ENCODE measurements at regions not wholly inside any gene's neighbourhood (a gene's known extent, or its start where the extent isn't known, plus 50 kb on each side); places are given as distances from the start of the nearest gene placed in this dataset.

DNA sequence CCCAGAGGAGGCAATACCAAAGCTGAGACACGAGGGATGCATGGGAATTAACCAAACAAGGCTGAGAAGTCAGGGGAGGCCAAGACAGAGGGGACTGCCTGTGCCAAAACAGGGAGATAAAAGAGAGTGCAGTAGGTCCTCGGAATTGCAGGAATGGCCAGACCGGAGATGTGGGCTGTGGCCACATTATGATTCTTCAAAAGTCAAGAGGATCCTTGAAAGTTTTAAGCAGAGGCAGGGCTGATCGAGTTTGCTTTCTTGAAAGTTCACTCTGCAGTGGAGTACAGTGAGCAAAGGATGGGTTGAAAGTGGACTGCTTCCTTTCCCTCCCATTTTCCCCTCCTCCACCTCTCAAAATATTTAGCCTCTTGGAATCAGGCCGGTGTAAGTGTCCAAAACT lies 73.9 kb upstream of the ADAMTS9 start:
- H3K4me3 Mint-ChIP-seq (ENCODE audit: unreplicated experiment), result no peak overlapping the region
- H3K27ac Mint-ChIP-seq (ENCODE audit: unreplicated experiment), result no peak overlapping the region
- H3K9me3 Mint-ChIP-seq (ENCODE audit: unreplicated experiment), result no peaks in the 10 kb centered on the region
- no peak for DNase-seq (ENCODE audit: extremely low spot score, unreplicated experiment)
- peaks cover 7% of the 10 kb centered on the region for H3K4me1 Mint-ChIP-seq (ENCODE audit: unreplicated experiment)
- H3K36me3 Mint-ChIP-seq (ENCODE audit: unreplicated experiment), result no peaks in the 10 kb centered on the region
- H3K27me3 Mint-ChIP-seq (ENCODE audit: unreplicated experiment), result no peaks in the 10 kb centered on the region
- TF ChIP-seq, protein P1, sequence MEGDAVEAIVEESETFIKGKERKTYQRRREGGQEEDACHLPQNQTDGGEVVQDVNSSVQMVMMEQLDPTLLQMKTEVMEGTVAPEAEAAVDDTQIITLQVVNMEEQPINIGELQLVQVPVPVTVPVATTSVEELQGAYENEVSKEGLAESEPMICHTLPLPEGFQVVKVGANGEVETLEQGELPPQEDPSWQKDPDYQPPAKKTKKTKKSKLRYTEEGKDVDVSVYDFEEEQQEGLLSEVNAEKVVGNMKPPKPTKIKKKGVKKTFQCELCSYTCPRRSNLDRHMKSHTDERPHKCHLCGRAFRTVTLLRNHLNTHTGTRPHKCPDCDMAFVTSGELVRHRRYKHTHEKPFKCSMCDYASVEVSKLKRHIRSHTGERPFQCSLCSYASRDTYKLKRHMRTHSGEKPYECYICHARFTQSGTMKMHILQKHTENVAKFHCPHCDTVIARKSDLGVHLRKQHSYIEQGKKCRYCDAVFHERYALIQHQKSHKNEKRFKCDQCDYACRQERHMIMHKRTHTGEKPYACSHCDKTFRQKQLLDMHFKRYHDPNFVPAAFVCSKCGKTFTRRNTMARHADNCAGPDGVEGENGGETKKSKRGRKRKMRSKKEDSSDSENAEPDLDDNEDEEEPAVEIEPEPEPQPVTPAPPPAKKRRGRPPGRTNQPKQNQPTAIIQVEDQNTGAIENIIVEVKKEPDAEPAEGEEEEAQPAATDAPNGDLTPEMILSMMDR (IDR thresholded peaks at IDR 0.05), result no peak

DNA sequence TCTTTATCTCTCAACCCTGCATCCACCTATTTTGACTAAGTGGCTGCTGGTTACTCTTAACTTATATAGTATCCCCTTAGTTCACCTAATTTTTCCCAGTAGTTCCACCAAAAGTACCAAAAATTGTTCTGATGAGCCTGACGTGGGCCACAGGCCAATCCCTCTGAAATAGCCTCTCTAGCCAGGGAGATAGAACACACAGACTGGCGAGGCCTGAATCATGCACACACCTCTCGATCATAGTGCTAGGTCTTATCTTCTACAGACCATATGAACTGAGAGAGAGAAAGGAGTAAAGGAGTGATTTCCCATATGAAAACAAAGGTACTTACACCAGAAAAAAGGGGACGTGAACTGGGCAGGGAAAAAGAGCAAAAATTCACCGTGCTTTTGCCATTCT lies 72.5 kb upstream of the ADAMTS9 start:
- no peak for DNase-seq (ENCODE audit: extremely low spot score, unreplicated experiment)
- Mint-ChIP-seq H3K9me3 (ENCODE audit: unreplicated experiment) (no peaks in the 10 kb centered on the region), H3K27ac (ENCODE audit: unreplicated experiment) (no peak overlapping the region), H3K4me1 (ENCODE audit: unreplicated experiment) (no peaks in the 10 kb centered on the region), H3K27me3 (ENCODE audit: unreplicated experiment) (peaks cover 2% of the 10 kb centered on the region), H3K4me3 (ENCODE audit: unreplicated experiment) (no peak overlapping the region), H3K36me3 (ENCODE audit: unreplicated experiment) (no peaks in the 10 kb centered on the region)
- TF ChIP-seq, protein P1 (IDR thresholded peaks at IDR 0.05), result no peak

DNA sequence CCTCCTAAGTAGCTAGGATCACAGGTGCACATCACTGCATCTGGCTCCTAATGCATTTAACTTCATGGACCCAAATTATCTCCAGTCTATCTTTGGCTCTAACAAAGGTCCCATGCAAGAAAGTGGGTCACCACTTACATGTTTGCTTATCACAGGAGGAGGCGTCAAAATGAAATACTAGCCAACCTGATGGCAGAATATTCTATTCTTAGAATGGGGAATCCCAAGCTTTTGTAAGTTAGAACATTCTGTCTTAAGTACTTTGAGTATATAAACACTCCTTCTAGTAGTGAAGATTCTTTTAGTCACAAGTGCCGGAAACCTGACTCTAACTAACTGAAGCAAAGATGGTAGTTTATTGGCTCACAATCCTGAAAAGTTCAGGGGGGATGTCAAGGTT lies 72.0 kb upstream of the ADAMTS9 start:
- Mint-ChIP-seq H3K9me3 (ENCODE audit: unreplicated experiment) (no peaks in the 10 kb centered on the region), H3K27me3 (ENCODE audit: unreplicated experiment) (peaks cover 2% of the 10 kb centered on the region), H3K27ac (ENCODE audit: unreplicated experiment) (no peak overlapping the region), H3K36me3 (ENCODE audit: unreplicated experiment) (no peaks in the 10 kb centered on the region), H3K4me3 (ENCODE audit: unreplicated experiment) (no peak overlapping the region), H3K4me1 (ENCODE audit: unreplicated experiment) (no peaks in the 10 kb centered on the region)
- DNase-seq (ENCODE audit: extremely low spot score, unreplicated experiment), result no peak
- TF ChIP-seq, protein P1 (IDR thresholded peaks at IDR 0.05), result no peak

DNA sequence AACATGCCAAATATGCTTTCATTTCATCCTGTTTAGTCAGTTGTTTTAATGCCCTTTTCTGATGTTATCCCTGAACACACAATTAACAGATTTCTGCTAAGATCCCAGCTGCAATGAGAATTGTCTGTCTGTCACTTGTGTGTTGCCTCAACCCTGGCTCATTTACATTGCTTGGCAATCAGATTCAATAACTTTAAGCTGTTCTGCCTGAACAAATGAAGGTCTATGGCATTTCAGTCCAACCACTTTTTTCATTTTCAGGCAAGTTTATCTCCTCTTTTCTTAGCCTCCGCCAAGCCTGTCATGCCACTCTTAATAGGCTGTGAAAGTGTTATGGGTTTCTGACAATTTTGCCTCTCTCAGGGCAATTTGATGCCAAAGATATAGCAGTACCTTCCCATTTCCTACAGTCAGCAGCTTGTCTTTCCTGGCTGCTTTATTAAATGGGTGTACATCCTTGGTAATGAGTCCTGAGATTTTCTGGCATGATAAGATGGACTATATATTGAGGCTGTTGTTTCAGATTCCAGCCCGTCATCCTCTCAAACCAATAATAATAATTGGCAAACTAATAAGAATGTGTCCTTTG lies 68.7 kb upstream of the ADAMTS9 start:
- no peaks in the 10 kb centered on the region for H3K9me3 Mint-ChIP-seq (ENCODE audit: unreplicated experiment)
- H3K27me3 Mint-ChIP-seq (ENCODE audit: unreplicated experiment), result peaks cover 2% of the 10 kb centered on the region
- H3K27ac Mint-ChIP-seq (ENCODE audit: unreplicated experiment), result no peak overlapping the region
- no peaks in the 10 kb centered on the region for H3K36me3 Mint-ChIP-seq (ENCODE audit: unreplicated experiment)
- TF ChIP-seq, protein P1 (IDR thresholded peaks at IDR 0.05), result no peak
- H3K4me3 Mint-ChIP-seq (ENCODE audit: unreplicated experiment), result no peak overlapping the region
- DNase-seq (ENCODE audit: extremely low spot score, unreplicated experiment), result no peak
- no peaks in the 10 kb centered on the region for H3K4me1 Mint-ChIP-seq (ENCODE audit: unreplicated experiment)

DNA sequence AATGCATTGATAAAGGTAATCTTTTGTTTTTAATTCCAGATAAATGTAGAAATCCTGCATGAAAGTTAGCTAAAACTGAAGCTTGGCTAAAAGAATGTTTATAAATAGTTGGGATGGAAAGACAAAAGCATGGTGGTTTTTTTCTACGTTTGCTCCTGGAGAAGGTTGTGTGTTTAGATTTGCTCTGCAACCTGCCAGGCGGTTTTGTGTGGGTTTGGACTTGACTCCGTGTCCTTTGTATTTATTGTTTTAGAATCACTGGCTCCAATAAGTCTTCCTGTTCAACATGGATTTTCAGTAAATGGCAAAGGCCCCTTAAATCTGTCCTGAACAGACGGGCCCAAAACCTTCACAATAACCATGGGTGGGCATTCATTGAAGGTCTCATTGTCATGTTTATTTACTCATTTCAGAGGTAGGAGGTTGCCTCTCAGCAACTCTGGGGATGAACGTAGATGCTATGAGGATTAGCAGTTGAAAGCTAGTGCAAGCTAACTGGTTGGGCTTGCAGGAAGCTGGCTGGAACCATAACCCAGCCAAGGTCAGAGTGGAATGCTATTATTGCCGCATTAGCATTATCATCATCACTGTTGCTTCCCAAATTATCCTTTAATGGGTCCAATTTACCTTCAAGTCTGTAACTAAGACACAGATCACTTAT lies 60.6 kb upstream of the ADAMTS9 start:
- no peak overlapping the region for H3K27ac Mint-ChIP-seq (ENCODE audit: unreplicated experiment)
- H3K4me3 Mint-ChIP-seq (ENCODE audit: unreplicated experiment), result no peak overlapping the region
- H3K36me3 Mint-ChIP-seq (ENCODE audit: unreplicated experiment), result no peaks in the 10 kb centered on the region
- no peak for DNase-seq (ENCODE audit: extremely low spot score, unreplicated experiment)
- H3K4me1 Mint-ChIP-seq (ENCODE audit: unreplicated experiment), result no peaks in the 10 kb centered on the region
- no peaks in the 10 kb centered on the region for H3K9me3 Mint-ChIP-seq (ENCODE audit: unreplicated experiment)
- TF ChIP-seq, protein P1 (IDR thresholded peaks at IDR 0.05), result no peak
- H3K27me3 Mint-ChIP-seq (ENCODE audit: unreplicated experiment), result no peaks in the 10 kb centered on the region

All from osteocyte (in vitro differentiated cells).